ENCODE measurements at regions not wholly inside any gene's neighbourhood (a gene's known extent, or its start where the extent isn't known, plus 50 kb on each side); places are given as distances from the start of the nearest gene placed in this dataset.

DNA sequence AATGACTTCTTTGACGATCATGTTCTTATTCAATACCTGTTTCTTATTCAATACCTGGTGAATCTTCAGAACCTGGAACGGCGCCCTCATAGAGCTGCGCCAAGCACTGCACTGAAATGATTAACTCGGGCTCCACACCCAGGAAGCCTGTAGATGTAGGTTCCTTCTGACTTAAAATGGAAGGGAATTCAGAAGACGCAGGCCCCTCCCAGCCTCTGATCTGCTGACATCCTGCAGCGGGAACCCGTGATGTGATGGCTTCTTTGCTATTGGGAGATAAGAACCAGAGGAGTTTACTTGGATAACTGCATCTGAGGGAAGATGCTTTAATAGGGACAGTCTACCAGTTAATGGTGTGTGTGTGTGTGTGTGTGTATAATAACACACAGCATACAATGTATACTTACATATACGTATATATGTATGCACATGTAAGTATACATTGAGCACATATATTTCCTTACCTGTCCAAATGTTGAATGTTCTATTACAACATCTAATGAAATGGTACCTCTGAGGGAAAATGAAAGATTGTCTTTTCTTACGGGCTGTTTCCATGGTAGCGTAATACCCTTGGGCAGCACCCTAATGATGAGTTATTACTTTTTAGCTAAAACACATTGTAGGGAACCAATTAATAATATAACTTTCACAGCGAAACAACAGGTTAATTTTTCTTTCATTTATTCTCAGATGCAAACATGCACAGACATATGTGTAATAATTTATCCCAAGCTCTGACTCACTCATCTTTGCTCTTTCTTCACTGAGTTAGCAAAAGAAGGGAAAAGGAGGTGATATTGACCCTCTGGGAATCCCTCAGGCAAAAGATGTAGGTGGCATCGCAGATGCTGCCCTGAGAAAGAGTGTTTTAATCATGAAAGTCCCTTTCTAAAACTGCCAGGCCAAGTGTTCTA lies 379.8 kb downstream of the SIPA1L2 start:
- intact Hi-C loops (cut with micrococcal nuclease; ENCODE audit: unreplicated experiment) = no loop called here
- no peaks in the 10 kb centered on the region for H3K9me3 ChIP-seq
- H3K27me3 ChIP-seq (replicated peaks; ENCODE audit: control insufficient read depth, insufficient read depth, low read length) = no peaks in the 10 kb centered on the region
- H3K4me1 Mint-ChIP-seq (ENCODE audit: low read depth, unreplicated experiment) = peaks cover 6% of the 10 kb centered on the region
- CTCF ChIA-PET = no interaction called here
- no peaks in the 10 kb centered on the region for H3K27me3 Mint-ChIP-seq (ENCODE audit: insufficient read depth, unreplicated experiment)
- no peaks in the 10 kb centered on the region for H3K36me3 Mint-ChIP-seq (ENCODE audit: insufficient read depth, unreplicated experiment)
- no peaks in the 10 kb centered on the region for H3K36me3 ChIP-seq (ENCODE audit: control insufficient read depth, insufficient read depth, low read length)
- TF ChIP-seq, protein P1, sequence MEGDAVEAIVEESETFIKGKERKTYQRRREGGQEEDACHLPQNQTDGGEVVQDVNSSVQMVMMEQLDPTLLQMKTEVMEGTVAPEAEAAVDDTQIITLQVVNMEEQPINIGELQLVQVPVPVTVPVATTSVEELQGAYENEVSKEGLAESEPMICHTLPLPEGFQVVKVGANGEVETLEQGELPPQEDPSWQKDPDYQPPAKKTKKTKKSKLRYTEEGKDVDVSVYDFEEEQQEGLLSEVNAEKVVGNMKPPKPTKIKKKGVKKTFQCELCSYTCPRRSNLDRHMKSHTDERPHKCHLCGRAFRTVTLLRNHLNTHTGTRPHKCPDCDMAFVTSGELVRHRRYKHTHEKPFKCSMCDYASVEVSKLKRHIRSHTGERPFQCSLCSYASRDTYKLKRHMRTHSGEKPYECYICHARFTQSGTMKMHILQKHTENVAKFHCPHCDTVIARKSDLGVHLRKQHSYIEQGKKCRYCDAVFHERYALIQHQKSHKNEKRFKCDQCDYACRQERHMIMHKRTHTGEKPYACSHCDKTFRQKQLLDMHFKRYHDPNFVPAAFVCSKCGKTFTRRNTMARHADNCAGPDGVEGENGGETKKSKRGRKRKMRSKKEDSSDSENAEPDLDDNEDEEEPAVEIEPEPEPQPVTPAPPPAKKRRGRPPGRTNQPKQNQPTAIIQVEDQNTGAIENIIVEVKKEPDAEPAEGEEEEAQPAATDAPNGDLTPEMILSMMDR (IDR thresholded peaks at IDR 0.05; ENCODE audit: insufficient read depth in 1 of 2, low read depth in 1 of 2, low read length in 1 of 2, severe bottlenecking in 1 of 2, unreplicated experiment in 1 of 2) = no peak
- H3K27ac Mint-ChIP-seq (ENCODE audit: unreplicated experiment) = peak overlapping the region; percentile 46
- no peak overlapping the region for H3K4me3 Mint-ChIP-seq (ENCODE audit: unreplicated experiment)
- H3K4me3 ChIP-seq (ENCODE audit: low read depth, low read length) = no peak overlapping the region
- peaks cover 6% of the 10 kb centered on the region for H3K9me3 Mint-ChIP-seq (ENCODE audit: unreplicated experiment)
- no peak for DNase-seq
- no TSS peak for BruUV-seq (replicated peaks)
- H3K4me1 ChIP-seq = no peaks in the 10 kb centered on the region
- POLR2A ChIA-PET = no interaction called here

DNA sequence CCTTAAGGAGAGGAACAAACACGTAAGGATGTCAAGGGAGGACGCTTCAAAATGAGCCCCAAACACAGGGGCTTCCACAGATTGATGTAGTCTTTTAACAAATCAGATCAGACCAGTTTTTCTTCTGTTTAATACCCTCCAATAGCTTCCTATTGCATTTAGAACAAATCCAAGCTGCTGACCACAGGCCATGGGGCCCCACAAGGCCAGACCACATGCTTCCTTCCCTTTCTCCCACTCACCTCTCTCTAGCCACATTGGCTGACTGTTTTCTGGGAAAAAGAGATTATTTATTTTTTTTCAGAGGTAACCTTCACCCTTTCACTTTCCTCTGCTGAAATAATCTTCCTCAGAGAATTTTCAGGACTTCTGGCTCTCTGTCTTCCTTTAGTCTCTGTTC lies 380.6 kb downstream of the SIPA1L2 start:
- BruUV-seq (replicated peaks) = no TSS peak
- intact Hi-C loops (cut with micrococcal nuclease; ENCODE audit: unreplicated experiment) = no loop called here
- Mint-ChIP-seq H3K4me1 (ENCODE audit: low read depth, unreplicated experiment) (peaks cover 6% of the 10 kb centered on the region), H3K27me3 (ENCODE audit: insufficient read depth, unreplicated experiment) (no peaks in the 10 kb centered on the region), H3K4me3 (ENCODE audit: unreplicated experiment) (no peak overlapping the region), H3K36me3 (ENCODE audit: insufficient read depth, unreplicated experiment) (no peaks in the 10 kb centered on the region), H3K27ac (ENCODE audit: unreplicated experiment) (peak overlapping the region; percentile 46), H3K9me3 (ENCODE audit: unreplicated experiment) (peaks cover 6% of the 10 kb centered on the region)
- Histone ChIP-seq H3K36me3 (ENCODE audit: control insufficient read depth, insufficient read depth, low read length) (no peaks in the 10 kb centered on the region), H3K4me1 (no peaks in the 10 kb centered on the region), H3K4me3 (ENCODE audit: low read depth, low read length) (no peak overlapping the region), H3K27me3 (replicated peaks; ENCODE audit: control insufficient read depth, insufficient read depth, low read length) (no peaks in the 10 kb centered on the region), H3K9me3 (no peaks in the 10 kb centered on the region)
- CTCF ChIA-PET = no interaction called here
- TF ChIP-seq, protein P1 (IDR thresholded peaks at IDR 0.05; ENCODE audit: insufficient read depth in 1 of 2, low read depth in 1 of 2, low read length in 1 of 2, severe bottlenecking in 1 of 2, unreplicated experiment in 1 of 2) = no peak
- POLR2A ChIA-PET = no interaction called here
- no peak for DNase-seq

DNA sequence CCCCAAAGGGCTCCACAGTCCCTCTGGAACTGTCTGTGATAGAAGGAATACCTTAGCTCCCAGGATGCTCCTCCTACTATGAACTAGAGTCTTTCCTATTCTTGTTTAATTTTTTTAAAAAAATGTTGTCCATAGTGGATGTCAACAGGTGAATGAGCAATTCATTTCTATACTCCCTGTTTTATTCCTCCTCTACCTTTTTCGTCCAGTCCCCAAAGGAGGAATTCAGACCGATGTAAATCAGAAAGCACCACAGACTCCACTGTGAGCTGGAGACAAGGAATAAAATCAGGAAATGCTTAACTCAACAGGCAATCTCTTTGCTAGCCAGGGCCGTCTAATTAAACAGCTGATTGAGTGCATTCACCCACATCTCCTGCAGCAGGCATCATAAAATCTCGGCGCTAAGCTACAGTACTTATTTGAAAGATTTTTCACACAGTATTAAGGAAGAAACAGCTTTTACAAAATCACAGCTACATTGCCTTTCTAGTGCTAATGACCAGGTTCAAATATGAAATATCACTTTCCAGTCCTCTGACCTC lies 381.6 kb downstream of the SIPA1L2 start:
- POLR2A ChIA-PET = no interaction called here
- no peaks in the 10 kb centered on the region for H3K36me3 ChIP-seq (ENCODE audit: control insufficient read depth, insufficient read depth, low read length)
- H3K9me3 ChIP-seq = no peaks in the 10 kb centered on the region
- H3K4me3 ChIP-seq (ENCODE audit: low read depth, low read length) = no peak overlapping the region
- BruUV-seq (replicated peaks) = no TSS peak
- no peaks in the 10 kb centered on the region for H3K4me1 ChIP-seq
- TF ChIP-seq, protein P1 (IDR thresholded peaks at IDR 0.05; ENCODE audit: insufficient read depth in 1 of 2, low read depth in 1 of 2, low read length in 1 of 2, severe bottlenecking in 1 of 2, unreplicated experiment in 1 of 2) = no peak
- peaks cover 6% of the 10 kb centered on the region for H3K4me1 Mint-ChIP-seq (ENCODE audit: low read depth, unreplicated experiment)
- no peak overlapping the region for H3K27ac Mint-ChIP-seq (ENCODE audit: unreplicated experiment)
- no peak overlapping the region for H3K4me3 Mint-ChIP-seq (ENCODE audit: unreplicated experiment)
- H3K27me3 ChIP-seq (replicated peaks; ENCODE audit: control insufficient read depth, insufficient read depth, low read length) = no peaks in the 10 kb centered on the region
- H3K9me3 Mint-ChIP-seq (ENCODE audit: unreplicated experiment) = peaks cover 6% of the 10 kb centered on the region
- CTCF ChIA-PET = no interaction called here
- H3K36me3 Mint-ChIP-seq (ENCODE audit: insufficient read depth, unreplicated experiment) = no peaks in the 10 kb centered on the region
- DNase-seq = no peak
- intact Hi-C loops (cut with micrococcal nuclease; ENCODE audit: unreplicated experiment) = no loop called here
- H3K27me3 Mint-ChIP-seq (ENCODE audit: insufficient read depth, unreplicated experiment) = no peaks in the 10 kb centered on the region
